KMS-11 (cell line): ENCODE measurements at regions not wholly inside any gene's neighbourhood (a gene's known extent, or its start where the extent isn't known, plus 50 kb on each side); places are given as distances from the start of the nearest gene placed in this dataset.
"Not testable (repeated sequence)": the region's sequence is repeated elsewhere in the genome, so short reads cannot be mapped to it uniquely, and the experiment has no call there.

Experiments used
- H2AFZ ChIP-seq: fragments of 200-600 bp; sonication (generic); 2 replicates; pipeline ENCODE4 v1.6.1; 2016; ENCODE audit warnings: antibody characterized with exemption, mixed run types, low read depth
- H3K27ac ChIP-seq: fragments of 200-600 bp; sonication (generic); 2 replicates; pipeline ENCODE4 v1.6.1; 2016; ENCODE audit warnings: mild to moderate bottlenecking, mixed run types
- H3K27me3 ChIP-seq: fragments of 200-600 bp; sonication (generic); 2 replicates; pipeline ENCODE4 v1.6.1; 2017; ENCODE audit warnings: mild to moderate bottlenecking, low read depth, mixed run types, moderate library complexity; ENCODE audit not compliant: insufficient read depth
- H3K36me3 ChIP-seq: fragments of 200-600 bp; sonication (generic); 2 replicates; pipeline ENCODE4 v1.6.1; 2017; ENCODE audit warnings: mild to moderate bottlenecking, mixed run types; ENCODE audit not compliant: insufficient read depth
- H3K4me1 ChIP-seq: fragments of 200-600 bp; sonication (generic); 2 replicates; pipeline ENCODE4 v1.6.1; 2016; ENCODE audit warnings: mild to moderate bottlenecking, low read depth, mixed run types; ENCODE audit not compliant: poor library complexity, severe bottlenecking
- H3K4me2 ChIP-seq: fragments of 200-600 bp; sonication (generic); 2 replicates; pipeline ENCODE4 v1.7.0; 2016; ENCODE audit warnings: mild to moderate bottlenecking, mixed run types
- H3K4me3 ChIP-seq: fragments of 200-600 bp; sonication (generic); IDR thresholded peaks from 2 replicates; pipeline ENCODE4 v1.6.1; 2017; ENCODE audit warnings: low read depth, low read length, mixed read lengths; ENCODE audit not compliant: insufficient read depth
- H3K79me2 ChIP-seq: fragments of 200-600 bp; sonication (generic); 2 replicates; pipeline ENCODE4 v1.6.1; 2016; ENCODE audit warnings: low read depth, mixed run types; ENCODE audit not compliant: insufficient read depth
- H3K9ac ChIP-seq: fragments of 200-600 bp; sonication (generic); 2 replicates; pipeline ENCODE4 v1.6.1; 2016; ENCODE audit warnings: mild to moderate bottlenecking, mixed run types
- H4K20me1 ChIP-seq: fragments of 200-600 bp; sonication (generic); 2 replicates; pipeline ENCODE4 v1.6.1; 2016; ENCODE audit warnings: mild to moderate bottlenecking, mixed run types; ENCODE audit not compliant: insufficient read depth
- TF ChIP-seq, protein P1 (sequence below): fragments of 200-600 bp; sonication (generic); conservative IDR thresholded peaks from 2 replicates; pipeline ENCODE4 v1.6.1; 2017; ENCODE audit warnings: low read depth, mild to moderate bottlenecking, antibody characterized with exemption, low read length, moderate library complexity, mixed read lengths

DNA sequence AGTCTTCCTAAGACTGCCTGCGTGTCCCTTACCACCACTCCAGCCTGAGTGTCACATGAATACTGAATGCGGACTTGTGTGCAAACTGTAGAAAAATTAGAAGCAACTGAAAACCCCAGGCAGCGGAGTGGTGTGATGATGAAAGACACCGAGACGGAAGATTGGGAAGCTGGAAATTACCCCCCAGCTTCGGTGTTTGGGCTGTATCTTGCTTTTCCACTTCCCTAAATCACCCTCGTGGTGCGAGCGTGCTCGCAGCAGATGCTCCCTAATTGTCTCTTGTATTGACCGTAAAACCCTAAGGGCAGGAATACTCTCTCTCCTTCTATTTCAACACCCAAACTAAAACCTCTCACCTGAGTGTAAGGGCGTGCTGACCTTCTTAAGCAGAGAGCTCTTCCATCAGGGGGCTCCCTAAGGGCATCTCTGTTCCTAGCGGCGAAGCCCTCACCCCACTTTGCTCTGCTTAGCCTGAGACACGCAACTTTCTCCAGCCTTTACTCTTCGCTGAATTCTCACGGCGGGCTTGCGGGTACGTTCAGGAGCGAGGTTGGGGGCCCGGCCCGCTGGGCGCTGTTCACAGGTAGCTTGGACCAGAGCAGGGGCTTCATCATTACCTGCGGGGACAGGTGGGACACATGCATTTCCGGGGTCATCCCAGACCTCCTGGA lies 62.4 kb downstream of the CRYBB2 start:
- H3K27me3 ChIP-seq: no peaks in the 10 kb centered on the region
- no peaks in the 10 kb centered on the region for H3K36me3 ChIP-seq
- no peak overlapping the region for H3K27ac ChIP-seq
- TF ChIP-seq, protein P1, sequence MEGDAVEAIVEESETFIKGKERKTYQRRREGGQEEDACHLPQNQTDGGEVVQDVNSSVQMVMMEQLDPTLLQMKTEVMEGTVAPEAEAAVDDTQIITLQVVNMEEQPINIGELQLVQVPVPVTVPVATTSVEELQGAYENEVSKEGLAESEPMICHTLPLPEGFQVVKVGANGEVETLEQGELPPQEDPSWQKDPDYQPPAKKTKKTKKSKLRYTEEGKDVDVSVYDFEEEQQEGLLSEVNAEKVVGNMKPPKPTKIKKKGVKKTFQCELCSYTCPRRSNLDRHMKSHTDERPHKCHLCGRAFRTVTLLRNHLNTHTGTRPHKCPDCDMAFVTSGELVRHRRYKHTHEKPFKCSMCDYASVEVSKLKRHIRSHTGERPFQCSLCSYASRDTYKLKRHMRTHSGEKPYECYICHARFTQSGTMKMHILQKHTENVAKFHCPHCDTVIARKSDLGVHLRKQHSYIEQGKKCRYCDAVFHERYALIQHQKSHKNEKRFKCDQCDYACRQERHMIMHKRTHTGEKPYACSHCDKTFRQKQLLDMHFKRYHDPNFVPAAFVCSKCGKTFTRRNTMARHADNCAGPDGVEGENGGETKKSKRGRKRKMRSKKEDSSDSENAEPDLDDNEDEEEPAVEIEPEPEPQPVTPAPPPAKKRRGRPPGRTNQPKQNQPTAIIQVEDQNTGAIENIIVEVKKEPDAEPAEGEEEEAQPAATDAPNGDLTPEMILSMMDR: no peak
- no peaks in the 10 kb centered on the region for H4K20me1 ChIP-seq
- H2AFZ ChIP-seq: no peak overlapping the region
- no peak overlapping the region for H3K4me3 ChIP-seq
- no peaks in the 10 kb centered on the region for H3K4me1 ChIP-seq
- H3K4me2 ChIP-seq: no peak overlapping the region
- H3K9ac ChIP-seq: no peak overlapping the region
- no peaks in the 10 kb centered on the region for H3K79me2 ChIP-seq

DNA sequence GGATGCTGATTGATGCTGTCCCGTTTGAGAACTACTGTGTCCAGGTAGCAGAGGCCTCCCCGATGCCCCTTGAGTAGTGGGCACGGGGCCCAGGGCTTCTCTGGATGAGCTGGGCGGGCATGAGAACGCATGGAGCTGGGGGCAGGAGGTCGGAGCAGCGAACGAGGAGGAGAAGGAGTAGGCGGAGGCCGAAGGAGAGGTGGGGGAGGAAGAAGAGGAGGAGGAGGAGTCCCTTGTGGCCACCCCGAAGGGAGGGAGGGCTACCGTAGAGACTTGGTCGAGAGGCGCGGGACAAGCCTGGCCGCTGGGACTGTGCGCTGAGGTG lies 62.9 kb downstream of the CRYBB2 start:
- Histone ChIP-seq H3K27me3 (no peaks in the 10 kb centered on the region), H3K36me3 (no peaks in the 10 kb centered on the region), H4K20me1 (no peaks in the 10 kb centered on the region), H3K4me3 (no peak overlapping the region), H2AFZ (no peak overlapping the region), H3K79me2 (no peaks in the 10 kb centered on the region), H3K4me2 (no peak overlapping the region), H3K4me1 (no peaks in the 10 kb centered on the region), H3K9ac (no peak overlapping the region), H3K27ac (no peak overlapping the region)
- TF ChIP-seq, protein P1: no peak

DNA sequence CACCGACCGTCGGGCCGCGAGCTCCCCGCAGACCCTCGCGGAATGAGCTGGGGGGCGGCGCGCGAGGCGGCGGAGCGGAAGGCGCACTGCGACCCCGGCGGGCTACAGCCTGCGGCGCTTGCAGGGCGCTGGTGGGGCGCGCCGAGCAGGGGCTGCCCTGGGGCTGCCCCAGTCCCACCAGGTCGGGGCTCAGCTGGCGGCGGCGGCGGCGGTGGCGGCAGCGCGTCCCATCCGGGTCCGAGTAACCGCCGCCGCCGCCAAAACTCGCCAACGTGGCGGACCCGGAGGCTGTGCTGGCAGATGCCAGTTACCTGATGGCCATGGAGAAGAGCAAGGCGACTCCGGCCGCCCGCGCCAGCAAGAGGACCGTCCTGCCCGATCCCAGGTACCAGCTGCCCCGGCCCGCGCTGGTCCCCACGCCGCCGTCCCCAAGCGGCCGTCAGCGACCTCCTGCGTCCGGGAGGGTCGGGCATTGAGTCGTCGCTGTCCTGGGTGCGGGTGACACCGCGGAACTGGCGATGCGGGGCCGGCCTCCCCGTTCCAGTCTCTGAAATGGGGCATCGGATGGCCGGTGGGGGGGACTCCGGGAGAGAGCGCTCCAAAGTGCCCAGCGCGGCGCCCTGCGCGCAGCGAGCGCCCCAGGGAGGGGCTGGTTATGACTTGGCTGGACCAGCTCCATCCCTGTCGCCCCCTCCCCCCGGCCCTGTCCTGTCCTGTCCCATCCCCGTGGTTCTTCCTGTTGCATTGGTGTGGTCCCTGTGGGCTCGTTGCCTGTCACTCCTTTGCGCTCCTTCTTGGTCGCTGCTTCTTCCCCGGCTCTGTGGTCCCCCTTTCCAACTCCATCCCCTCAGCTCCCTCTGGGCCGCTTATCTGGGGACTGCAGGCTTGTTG lies 63.5 kb downstream of the CRYBB2 start:
- no peak overlapping the region for H2AFZ ChIP-seq
- H3K27me3 ChIP-seq: no peaks in the 10 kb centered on the region
- H3K9ac ChIP-seq: no peak overlapping the region
- no peaks in the 10 kb centered on the region for H4K20me1 ChIP-seq
- H3K4me1 ChIP-seq: no peaks in the 10 kb centered on the region
- no peak overlapping the region for H3K4me2 ChIP-seq
- no peak overlapping the region for H3K4me3 ChIP-seq
- no peaks in the 10 kb centered on the region for H3K36me3 ChIP-seq
- no peaks in the 10 kb centered on the region for H3K79me2 ChIP-seq
- no peak overlapping the region for H3K27ac ChIP-seq
- TF ChIP-seq, protein P1: no peak

DNA sequence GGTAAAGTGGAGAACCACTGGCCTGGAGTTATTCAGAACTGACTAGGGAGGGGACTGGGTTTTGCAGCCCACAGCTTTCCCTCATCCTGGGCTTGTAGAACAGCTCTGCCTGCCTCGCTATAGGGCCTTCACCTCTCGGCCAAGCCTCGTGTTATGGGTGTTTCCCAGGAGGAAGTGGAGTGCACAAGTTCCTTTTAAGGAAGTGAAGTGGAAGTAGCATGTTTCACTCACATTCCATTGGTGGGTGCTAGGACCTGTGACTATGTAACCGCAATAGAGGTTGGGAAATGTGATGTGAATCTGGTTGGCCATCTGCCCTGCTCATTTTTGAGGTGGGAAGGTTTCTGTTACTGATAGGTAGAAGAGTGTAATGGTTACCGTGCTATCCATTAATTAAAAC lies 69.0 kb downstream of the CRYBB2 start:
- not testable (repeated sequence) for H3K27me3 ChIP-seq, H4K20me1 ChIP-seq, H3K4me3 ChIP-seq, H3K36me3 ChIP-seq, H3K27ac ChIP-seq, H2AFZ ChIP-seq, H3K4me2 ChIP-seq, H3K9ac ChIP-seq, H3K79me2 ChIP-seq, H3K4me1 ChIP-seq

DNA sequence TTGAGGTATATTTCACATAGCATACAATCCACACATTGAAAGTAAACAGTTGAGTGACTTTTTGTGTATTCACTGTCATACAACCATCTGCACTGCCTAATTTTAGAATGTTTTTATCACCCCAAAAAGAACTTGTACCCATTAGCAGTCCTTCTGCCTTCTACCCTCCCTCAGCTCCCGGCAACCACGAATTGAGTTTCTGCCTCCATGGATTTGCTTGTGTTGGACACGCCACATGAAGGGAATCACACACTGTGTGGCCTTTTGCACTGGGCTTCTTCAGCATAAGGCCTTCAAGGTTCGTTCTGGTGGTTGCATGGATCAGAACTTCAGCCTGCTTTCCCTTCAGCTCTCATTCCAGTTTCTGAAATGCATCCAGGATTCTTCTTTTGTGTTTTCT lies 82.5 kb downstream of the CRYBB2 start:
- not testable (repeated sequence) for H3K79me2 ChIP-seq, H3K4me2 ChIP-seq, H2AFZ ChIP-seq, H3K9ac ChIP-seq, H3K27me3 ChIP-seq, H3K4me1 ChIP-seq, H4K20me1 ChIP-seq, H3K4me3 ChIP-seq, H3K27ac ChIP-seq, H3K36me3 ChIP-seq

DNA sequence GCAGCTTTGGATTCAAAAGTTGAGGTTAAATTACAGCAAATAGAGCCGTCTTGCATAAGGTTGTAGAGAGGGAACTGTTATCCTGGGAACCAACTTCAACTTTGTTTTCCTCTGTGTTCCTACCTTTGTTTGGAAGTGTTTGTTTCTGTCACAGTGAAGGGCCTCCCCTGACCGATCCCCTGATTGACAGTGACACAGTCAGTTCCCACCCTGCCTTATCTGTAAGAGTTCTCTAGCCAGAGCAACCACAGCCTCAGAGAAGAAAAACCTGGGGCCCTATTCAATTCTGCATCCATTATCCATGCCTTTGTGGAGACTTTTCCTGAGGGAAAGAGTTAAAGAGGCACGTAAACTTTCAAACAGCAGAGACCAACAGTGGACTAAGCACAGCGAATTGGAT lies 90.1 kb downstream of the CRYBB2 start:
- not testable (repeated sequence) for H3K9ac ChIP-seq, H3K4me2 ChIP-seq, H2AFZ ChIP-seq, H3K4me3 ChIP-seq, H3K27ac ChIP-seq, H3K79me2 ChIP-seq, H4K20me1 ChIP-seq, H3K27me3 ChIP-seq, H3K36me3 ChIP-seq, H3K4me1 ChIP-seq

DNA sequence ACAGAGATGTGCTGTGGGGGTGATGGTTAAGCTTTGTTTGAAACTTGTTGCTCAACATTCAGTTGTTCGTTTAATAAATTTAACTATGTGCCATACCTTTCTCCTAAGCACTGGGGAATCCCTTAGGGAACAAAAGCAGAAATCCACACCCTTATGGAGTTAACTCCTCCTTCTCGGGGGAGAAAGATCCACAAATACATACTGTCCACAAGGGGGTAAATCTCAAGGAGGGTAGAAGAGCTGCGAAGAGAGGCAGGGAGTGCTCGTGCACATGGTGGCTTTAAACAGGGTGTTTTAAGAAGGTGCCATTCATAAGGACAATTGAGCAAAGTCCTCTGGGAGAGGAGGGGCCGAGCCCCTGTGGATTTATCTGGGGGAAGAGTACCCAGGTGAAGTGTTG lies 92.5 kb downstream of the CRYBB2 start:
- not testable (repeated sequence) for H4K20me1 ChIP-seq, H3K4me3 ChIP-seq, H3K4me2 ChIP-seq, H3K4me1 ChIP-seq, H3K27ac ChIP-seq, H3K79me2 ChIP-seq, H3K9ac ChIP-seq, H2AFZ ChIP-seq, H3K36me3 ChIP-seq, H3K27me3 ChIP-seq
